A673 (cell line): ENCODE measurements at regions not wholly inside any gene's neighbourhood (a gene's known extent, or its start where the extent isn't known, plus 50 kb on each side); places are given as distances from the start of the nearest gene placed in this dataset.

ENCODE experiments used
- CTCF ChIP-seq: fragments of 300-800, 200-600 bp; sonication (generic); conservative IDR thresholded peaks from 2 replicates; pipeline ENCODE4 v1.5.1; 2017; ENCODE audit warnings: low read depth, mild to moderate bottlenecking, antibody characterized with exemption, low read length, moderate library complexity, mixed read lengths
- EZH2 ChIP-seq: fragments of 200-600 bp; sonication (generic); IDR thresholded peaks from 2 replicates; pipeline ENCODE4 v1.6.1; 2017; ENCODE audit warnings: borderline replicate concordance, low read depth, mild to moderate bottlenecking, mixed read lengths, antibody characterized with exemption, low read length; ENCODE audit not compliant: poor library complexity, severe bottlenecking

GRCh38 chr20:7716286-7716972 lies 223.8 kb downstream of the HAO1 start:
- TF ChIP-seq CTCF (no peak), EZH2 (no peak)
